Upper lobe of right lung (tissue), 1 donor: ENCODE measurements at regions not wholly inside any gene's neighbourhood (a gene's known extent, or its start where the extent isn't known, plus 50 kb on each side); places are given as distances from the start of the nearest gene placed in this dataset.

Experiments
- ATAC-seq: fragments of 200-7000 bp; cut with Tn5 transposase; one replicate; pipeline ENCODE4 v1.9.1; 2020; ENCODE audit warnings: mild to moderate bottlenecking, moderate library complexity
- DNase-seq: peaks from one replicate; pipeline ENCODE4 v3.0.0-alpha.2; 2020
- H3K27ac ChIP-seq: fragments of 200-600 bp; one replicate; pipeline ENCODE4 v1.8.0; 2022
- H3K27me3 ChIP-seq: fragments of 200-600 bp; one replicate; pipeline ENCODE4 v1.8.0; 2022; ENCODE audit warnings: mild to moderate bottlenecking
- H3K36me3 ChIP-seq: fragments of 200-600 bp; one replicate; pipeline ENCODE4 v1.8.0; 2022
- H3K4me1 ChIP-seq: fragments of 200-600 bp; one replicate; pipeline ENCODE4 v1.8.0; 2022
- H3K4me3 ChIP-seq: fragments of 200-600 bp; one replicate; pipeline ENCODE4 v1.8.0; 2022; ENCODE audit warnings: mild to moderate bottlenecking
- H3K9me3 ChIP-seq: fragments of 200-600 bp; one replicate; pipeline ENCODE4 v1.8.0; 2022
- CTCF ChIP-seq: fragments of 200-600 bp; IDR thresholded peaks from one replicate; pipeline ENCODE4 v1.8.0; 2022; ENCODE audit warnings: antibody characterized with exemption
- intact Hi-C: fragments of 100-400 bp; cut with DNase I; formaldehyde crosslinking; loops from one replicate; pipeline ENCODE4 v1.11.0; 2022
- donor health status: DM: no; HTN: yes; CAD: no; lungs with severe emphysema.

- TF ChIP-seq CTCF: no peak
- Histone ChIP-seq H3K4me1 (peaks cover 11% of the 10 kb centered on the region), H3K4me3 (no peak overlapping the region), H3K27ac (no peak overlapping the region), H3K9me3 (no peaks in the 10 kb centered on the region), H3K27me3 (no peaks in the 10 kb centered on the region), H3K36me3 (no peaks in the 10 kb centered on the region)
- ATAC-seq (no peak), DNase-seq (no peak)
- intact Hi-C loops: no loop called here
These were observed 99.1 kb upstream of the DUSP22 start for GRCh38 chr6:193180-193579.

- Histone ChIP-seq H3K27me3 (no peaks in the 10 kb centered on the region), H3K27ac (no peak overlapping the region), H3K36me3 (no peaks in the 10 kb centered on the region), H3K4me3 (no peak overlapping the region), H3K9me3 (no peaks in the 10 kb centered on the region), H3K4me1 (peaks cover 11% of the 10 kb centered on the region)
- intact Hi-C loops: no loop called here
- ATAC-seq (no peak), DNase-seq (no peak)
- no peak for TF ChIP-seq CTCF
These were observed 98.4 kb upstream of the DUSP22 start for GRCh38 chr6:193773-194310.

- Histone ChIP-seq H3K36me3 (no peaks in the 10 kb centered on the region), H3K4me3 (no peak overlapping the region), H3K27me3 (no peaks in the 10 kb centered on the region), H3K9me3 (no peaks in the 10 kb centered on the region), H3K4me1 (peaks cover 11% of the 10 kb centered on the region), H3K27ac (peak overlapping the region; percentile 55)
- intact Hi-C loops: no loop called here
- DNase-seq (no peak), ATAC-seq (peak; percentile 66)
- TF ChIP-seq CTCF: no peak
These were observed 96.4 kb upstream of the DUSP22 start for GRCh38 chr6:195861-196360.

GRCh38 chr6:196543-196942, 95.7 kb upstream of the DUSP22 start:
- intact Hi-C loops: no loop called here
- ATAC-seq: no peak

GRCh38 chr6:203661-204060, 88.6 kb upstream of the DUSP22 start:
- Histone ChIP-seq H3K27ac (no peak overlapping the region), H3K27me3 (no peaks in the 10 kb centered on the region), H3K4me3 (no peak overlapping the region), H3K9me3 (no peaks in the 10 kb centered on the region), H3K36me3 (no peaks in the 10 kb centered on the region), H3K4me1 (no peaks in the 10 kb centered on the region)
- intact Hi-C loops: no loop called here
- DNase-seq (no peak), ATAC-seq (no peak)
- TF ChIP-seq CTCF: no peak

More at GRCh38 chr6:196543-196942, 95.7 kb upstream of the DUSP22 start:
- Histone ChIP-seq H3K27ac (no peak overlapping the region), H3K9me3 (no peaks in the 10 kb centered on the region), H3K4me3 (no peak overlapping the region), H3K36me3 (no peaks in the 10 kb centered on the region), H3K27me3 (no peaks in the 10 kb centered on the region), H3K4me1 (peaks cover 11% of the 10 kb centered on the region)
- TF ChIP-seq CTCF: no peak
- DNase-seq: no peak

- DNase-seq: no peak
These were observed 86.0 kb upstream of the DUSP22 start for GRCh38 chr6:206264-206663.

More at GRCh38 chr6:206264-206663, 86.0 kb upstream of the DUSP22 start:
- Histone ChIP-seq H3K4me1 (no peaks in the 10 kb centered on the region), H3K9me3 (no peaks in the 10 kb centered on the region), H3K27ac (no peak overlapping the region), H3K4me3 (no peak overlapping the region), H3K36me3 (no peaks in the 10 kb centered on the region), H3K27me3 (peaks cover 4% of the 10 kb centered on the region)
- intact Hi-C loops: no loop called here
- TF ChIP-seq CTCF: no peak
- no peak for ATAC-seq
